ENCODE measurements at regions not wholly inside any gene's neighbourhood (a gene's known extent, or its start where the extent isn't known, plus 50 kb on each side); places are given as distances from the start of the nearest gene placed in this dataset.

DNA sequence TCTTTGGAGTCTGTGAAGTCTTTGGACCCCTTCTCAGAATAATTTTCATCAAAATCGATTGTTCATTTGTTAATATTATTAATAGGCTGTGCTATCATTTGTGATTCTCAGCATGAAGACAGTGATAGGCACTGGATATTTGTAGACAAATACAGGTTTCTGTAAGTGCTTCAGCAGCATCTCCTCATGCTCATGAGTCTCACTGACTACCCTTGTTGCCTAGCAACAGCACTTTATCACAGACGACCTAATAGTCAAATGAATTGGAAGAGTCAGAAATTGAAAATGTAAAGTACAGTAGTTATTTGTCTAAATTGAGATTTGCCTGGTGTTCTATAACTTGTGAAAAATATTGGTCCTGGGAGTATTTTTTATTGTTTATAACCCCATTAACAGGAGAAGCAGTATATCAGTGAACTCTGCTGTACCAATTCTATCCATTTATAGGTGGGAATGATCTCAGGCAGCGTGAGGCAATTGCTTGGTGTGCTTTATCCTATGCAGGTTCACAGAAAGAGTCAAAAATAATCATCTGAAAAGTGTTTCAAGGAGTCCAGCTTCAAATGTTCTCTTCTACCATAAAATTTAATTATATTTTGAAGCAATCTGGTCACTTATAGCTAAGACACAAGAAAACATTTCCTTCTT lies 684.6 kb downstream of the RFPL4B start:
- no peak overlapping the region for H3K27ac ChIP-seq
- no peaks in the 10 kb centered on the region for H3K4me1 ChIP-seq
- TF ChIP-seq, protein P1, sequence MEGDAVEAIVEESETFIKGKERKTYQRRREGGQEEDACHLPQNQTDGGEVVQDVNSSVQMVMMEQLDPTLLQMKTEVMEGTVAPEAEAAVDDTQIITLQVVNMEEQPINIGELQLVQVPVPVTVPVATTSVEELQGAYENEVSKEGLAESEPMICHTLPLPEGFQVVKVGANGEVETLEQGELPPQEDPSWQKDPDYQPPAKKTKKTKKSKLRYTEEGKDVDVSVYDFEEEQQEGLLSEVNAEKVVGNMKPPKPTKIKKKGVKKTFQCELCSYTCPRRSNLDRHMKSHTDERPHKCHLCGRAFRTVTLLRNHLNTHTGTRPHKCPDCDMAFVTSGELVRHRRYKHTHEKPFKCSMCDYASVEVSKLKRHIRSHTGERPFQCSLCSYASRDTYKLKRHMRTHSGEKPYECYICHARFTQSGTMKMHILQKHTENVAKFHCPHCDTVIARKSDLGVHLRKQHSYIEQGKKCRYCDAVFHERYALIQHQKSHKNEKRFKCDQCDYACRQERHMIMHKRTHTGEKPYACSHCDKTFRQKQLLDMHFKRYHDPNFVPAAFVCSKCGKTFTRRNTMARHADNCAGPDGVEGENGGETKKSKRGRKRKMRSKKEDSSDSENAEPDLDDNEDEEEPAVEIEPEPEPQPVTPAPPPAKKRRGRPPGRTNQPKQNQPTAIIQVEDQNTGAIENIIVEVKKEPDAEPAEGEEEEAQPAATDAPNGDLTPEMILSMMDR (IDR thresholded peaks at IDR 0.05): no peak
- DNase-seq (ENCODE audit: low spot score): no peak
- no peak overlapping the region for H3K4me3 ChIP-seq
- H3K27me3 ChIP-seq: no peaks in the 10 kb centered on the region
- H3K9me3 ChIP-seq: no peaks in the 10 kb centered on the region
- H3K36me3 ChIP-seq: no peaks in the 10 kb centered on the region

DNA sequence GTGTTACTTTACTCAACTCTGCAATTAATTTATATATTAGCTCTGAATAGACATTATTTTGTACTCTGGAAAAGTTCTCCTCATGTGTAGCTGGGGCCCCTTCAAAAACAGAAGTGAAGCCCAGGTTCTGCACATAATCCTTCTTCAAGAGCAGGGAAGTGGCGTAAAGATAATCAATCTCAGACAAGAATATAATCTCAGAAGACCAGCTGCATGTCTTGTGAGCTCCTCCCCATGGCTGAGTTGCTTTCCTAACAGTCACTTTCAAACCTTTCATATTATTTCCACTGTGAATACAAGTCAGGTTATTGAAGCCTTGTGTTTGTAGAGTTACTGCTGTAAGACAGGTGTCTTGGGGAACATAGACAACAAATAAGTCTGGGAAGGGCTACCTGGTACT lies 691.9 kb downstream of the RFPL4B start:
- Histone ChIP-seq H3K27ac (no peak overlapping the region), H3K4me3 (no peak overlapping the region), H3K4me1 (no peaks in the 10 kb centered on the region), H3K27me3 (no peaks in the 10 kb centered on the region), H3K36me3 (no peaks in the 10 kb centered on the region), H3K9me3 (no peaks in the 10 kb centered on the region)
- TF ChIP-seq, protein P1 (IDR thresholded peaks at IDR 0.05): no peak
- no peak for DNase-seq (ENCODE audit: low spot score)

DNA sequence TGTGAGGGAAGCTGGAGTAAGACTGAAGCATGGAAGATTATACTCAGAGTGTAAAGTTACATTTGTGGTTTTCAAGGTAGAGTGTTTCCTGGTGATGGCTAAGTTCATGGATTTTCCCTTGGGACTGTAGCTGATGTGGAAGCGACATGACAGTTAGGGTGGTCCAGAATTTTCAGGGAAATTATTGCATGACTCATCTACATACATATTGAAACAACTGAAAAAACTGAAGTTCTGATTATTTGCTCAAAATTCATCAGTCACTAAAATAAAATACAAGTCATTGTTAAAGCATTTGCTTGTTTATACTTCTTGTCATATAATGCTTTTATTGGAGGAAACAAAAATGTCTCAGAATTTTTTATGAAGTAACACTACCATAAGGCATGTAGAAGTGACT lies 700.0 kb downstream of the RFPL4B start:
- DNase-seq (ENCODE audit: low spot score): no peak

DNA sequence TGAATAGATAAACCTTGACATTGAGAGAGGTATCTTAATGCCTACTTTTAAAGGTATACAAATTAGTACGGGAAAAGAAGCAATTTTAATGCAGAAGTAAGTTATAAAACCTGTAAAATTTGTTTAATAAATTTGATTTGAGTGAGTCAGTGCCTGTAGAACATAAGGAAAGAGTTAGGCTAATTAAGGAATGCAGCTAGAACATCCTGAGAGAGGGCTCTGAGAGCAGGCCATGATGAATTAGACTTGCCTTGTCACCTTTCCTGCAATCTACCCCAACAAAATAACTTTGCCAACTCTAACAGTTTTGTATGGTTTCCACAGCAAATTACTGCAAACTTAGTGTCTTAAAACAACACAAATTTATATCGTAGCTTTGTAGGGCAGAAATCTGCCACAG lies 700.8 kb downstream of the RFPL4B start:
- H3K27me3 ChIP-seq: no peaks in the 10 kb centered on the region
- DNase-seq (ENCODE audit: low spot score): no peak
- no peaks in the 10 kb centered on the region for H3K9me3 ChIP-seq
- no peaks in the 10 kb centered on the region for H3K36me3 ChIP-seq
- H3K4me1 ChIP-seq: no peaks in the 10 kb centered on the region
- TF ChIP-seq, protein P1 (IDR thresholded peaks at IDR 0.05): no peak
- no peak overlapping the region for H3K4me3 ChIP-seq
- no peak overlapping the region for H3K27ac ChIP-seq

More for the DNA sequence above, 700.0 kb downstream of the RFPL4B start:
- TF ChIP-seq, protein P1 (IDR thresholded peaks at IDR 0.05): no peak
- H3K36me3 ChIP-seq: no peaks in the 10 kb centered on the region
- no peak overlapping the region for H3K27ac ChIP-seq
- H3K4me3 ChIP-seq: no peak overlapping the region
- no peaks in the 10 kb centered on the region for H3K27me3 ChIP-seq
- no peaks in the 10 kb centered on the region for H3K9me3 ChIP-seq
- H3K4me1 ChIP-seq: no peaks in the 10 kb centered on the region

- no peak for DNase-seq (ENCODE audit: low spot score)
- no peaks in the 10 kb centered on the region for H3K9me3 ChIP-seq
- TF ChIP-seq, protein P1 (IDR thresholded peaks at IDR 0.05): no peak
- no peaks in the 10 kb centered on the region for H3K4me1 ChIP-seq
- no peaks in the 10 kb centered on the region for H3K27me3 ChIP-seq
- no peak overlapping the region for H3K27ac ChIP-seq
- no peaks in the 10 kb centered on the region for H3K36me3 ChIP-seq
- no peak overlapping the region for H3K4me3 ChIP-seq
These were observed 701.6 kb downstream of the RFPL4B start for GRCh38 chr6:113048741-113049140.

DNA sequence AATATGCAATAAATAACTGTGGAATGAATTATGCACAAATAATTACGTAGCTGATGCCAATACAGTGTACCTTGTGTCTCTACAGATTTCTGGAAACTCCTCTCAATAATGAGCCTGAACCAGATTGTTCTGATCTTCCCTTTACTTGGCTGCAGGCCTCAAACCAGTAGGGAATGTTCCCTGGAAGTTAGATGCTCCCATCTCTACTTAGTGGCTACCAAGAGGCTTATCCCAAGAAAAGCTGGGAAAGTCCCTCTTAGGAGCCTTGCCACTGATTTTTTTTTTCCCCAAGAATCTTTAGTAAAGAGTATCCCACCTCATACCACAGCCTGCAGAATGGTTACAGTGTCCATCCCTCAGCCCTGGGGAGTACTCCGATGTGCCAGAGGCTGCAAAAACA lies 702.1 kb downstream of the RFPL4B start:
- Histone ChIP-seq H3K36me3 (no peaks in the 10 kb centered on the region), H3K4me1 (no peaks in the 10 kb centered on the region), H3K4me3 (no peak overlapping the region), H3K27me3 (no peaks in the 10 kb centered on the region), H3K27ac (no peak overlapping the region), H3K9me3 (no peaks in the 10 kb centered on the region)
- no peak for DNase-seq (ENCODE audit: low spot score)
- TF ChIP-seq, protein P1 (IDR thresholded peaks at IDR 0.05): no peak
